ENCODE measurements at regions not wholly inside any gene's neighbourhood (a gene's known extent, or its start where the extent isn't known, plus 50 kb on each side); places are given as distances from the start of the nearest gene placed in this dataset.

DNA sequence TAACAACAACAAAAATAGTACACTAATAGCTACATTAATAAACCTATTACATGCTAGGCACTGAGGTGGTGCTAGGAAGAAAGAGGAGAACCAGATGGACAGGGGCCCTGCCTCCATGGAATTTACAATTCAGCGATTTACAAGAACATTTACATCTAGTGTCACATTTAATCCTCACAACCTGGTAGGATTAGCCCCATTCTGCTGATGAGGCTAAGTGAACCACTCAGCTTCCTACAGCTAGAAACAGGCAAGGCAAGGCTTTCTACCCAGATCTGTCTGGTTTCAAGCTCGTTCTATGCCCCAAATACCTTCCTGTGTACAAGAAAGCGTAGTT, 368.4 kb downstream of the BUD13 start:
- no peak for TF ChIP-seq CTCF (IDR thresholded peaks at IDR 0.05; ENCODE audit: low read length)
- TF ChIP-seq EZH2 (IDR thresholded peaks at IDR 0.05; ENCODE audit: borderline replicate concordance, low read length), result no peak

Measured in OCI-LY1 (cell line).